ENCODE measurements at regions not wholly inside any gene's neighbourhood (a gene's known extent, or its start where the extent isn't known, plus 50 kb on each side); places are given as distances from the start of the nearest gene placed in this dataset.

DNA sequence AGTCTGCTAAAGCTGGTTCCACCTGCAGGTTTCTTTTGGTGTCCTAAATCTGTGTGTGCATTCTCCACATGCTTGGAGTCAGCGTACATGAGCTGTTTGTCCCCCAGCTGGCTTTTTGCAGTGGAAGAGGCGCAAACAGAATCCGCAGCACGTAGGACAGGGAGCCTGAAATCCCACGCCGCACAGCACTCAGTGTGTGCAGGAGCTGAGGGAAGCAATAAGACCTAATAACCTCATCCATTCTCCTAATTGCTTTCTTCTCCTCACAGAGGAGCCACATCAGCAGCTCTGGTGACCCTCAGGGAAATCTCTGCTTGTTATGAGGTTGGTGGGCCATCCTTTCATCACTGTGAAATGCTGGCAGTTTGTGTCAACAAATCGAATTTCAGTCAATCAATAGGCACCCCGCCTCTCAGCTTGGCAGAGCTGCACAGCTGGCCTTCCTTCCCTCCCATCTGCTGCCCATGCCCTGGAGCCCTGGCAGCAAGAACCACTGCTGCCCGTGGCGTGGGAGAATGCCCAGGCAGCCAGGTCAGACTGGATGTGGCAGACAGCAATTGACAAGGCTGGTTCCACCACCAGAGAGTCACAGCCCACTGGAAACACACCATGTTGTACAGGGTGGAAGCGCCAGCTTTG lies 136.7 kb downstream of the ZDHHC20 start:
- Histone ChIP-seq H3K9me3 (no peaks in the 10 kb centered on the region), H3K27ac (no peak overlapping the region), H3K4me1 (no peaks in the 10 kb centered on the region), H3K36me3 (ENCODE audit: insufficient read depth in 1 of 2, low read depth in 1 of 2) (no peaks in the 10 kb centered on the region), H3K27me3 (ENCODE audit: insufficient read depth in 3 of 3, low read length in 2 of 3) (peaks cover 0 to 10% (median 0%) of the 10 kb centered on the region in 3 donors), H3K4me3 (no peak overlapping the region)
- no peak for DNase-seq
- ATAC-seq: no peak
- TF ChIP-seq, protein P1, sequence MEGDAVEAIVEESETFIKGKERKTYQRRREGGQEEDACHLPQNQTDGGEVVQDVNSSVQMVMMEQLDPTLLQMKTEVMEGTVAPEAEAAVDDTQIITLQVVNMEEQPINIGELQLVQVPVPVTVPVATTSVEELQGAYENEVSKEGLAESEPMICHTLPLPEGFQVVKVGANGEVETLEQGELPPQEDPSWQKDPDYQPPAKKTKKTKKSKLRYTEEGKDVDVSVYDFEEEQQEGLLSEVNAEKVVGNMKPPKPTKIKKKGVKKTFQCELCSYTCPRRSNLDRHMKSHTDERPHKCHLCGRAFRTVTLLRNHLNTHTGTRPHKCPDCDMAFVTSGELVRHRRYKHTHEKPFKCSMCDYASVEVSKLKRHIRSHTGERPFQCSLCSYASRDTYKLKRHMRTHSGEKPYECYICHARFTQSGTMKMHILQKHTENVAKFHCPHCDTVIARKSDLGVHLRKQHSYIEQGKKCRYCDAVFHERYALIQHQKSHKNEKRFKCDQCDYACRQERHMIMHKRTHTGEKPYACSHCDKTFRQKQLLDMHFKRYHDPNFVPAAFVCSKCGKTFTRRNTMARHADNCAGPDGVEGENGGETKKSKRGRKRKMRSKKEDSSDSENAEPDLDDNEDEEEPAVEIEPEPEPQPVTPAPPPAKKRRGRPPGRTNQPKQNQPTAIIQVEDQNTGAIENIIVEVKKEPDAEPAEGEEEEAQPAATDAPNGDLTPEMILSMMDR (IDR thresholded peaks at IDR 0.05): no peak
- 66 to 71% (median 67%) methylated on average over 11 of the region's 11 CpGs for WGBS, 3 donors
- intact Hi-C loops (cut with DNase I): no loop called here
